ENCODE measurements at regions not wholly inside any gene's neighbourhood (a gene's known extent, or its start where the extent isn't known, plus 50 kb on each side); places are given as distances from the start of the nearest gene placed in this dataset.

DNA sequence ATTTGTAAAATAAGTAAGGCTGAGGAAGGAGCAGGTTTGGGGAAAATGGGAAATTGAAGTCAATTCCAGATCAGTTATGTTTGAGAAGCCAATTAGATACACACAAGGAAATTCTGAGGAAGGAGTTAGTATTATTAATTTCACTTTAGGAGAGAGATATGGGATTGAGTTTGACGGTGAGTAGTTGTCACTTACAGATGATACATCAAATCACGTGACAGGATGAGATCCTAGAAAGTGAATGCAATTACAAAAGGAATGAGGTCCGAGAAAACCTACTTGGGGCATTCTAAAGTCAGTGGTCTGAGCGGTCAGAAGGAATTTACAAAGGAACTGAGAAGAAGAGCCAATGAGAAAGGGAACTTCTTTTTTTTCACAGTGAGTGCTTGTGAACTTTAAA lies 364.3 kb upstream of the TMEM229A start:
- TF ChIP-seq CTCF (IDR thresholded peaks at IDR 0.05), result no peak
- TF ChIP-seq POLR2A (IDR thresholded peaks at IDR 0.05), result no peak

Data from ovary (tissue), 3 donors.